GM19397 (cell line): ENCODE measurements at regions not wholly inside any gene's neighbourhood (a gene's known extent, or its start where the extent isn't known, plus 50 kb on each side); places are given as distances from the start of the nearest gene placed in this dataset.

Source experiments
- ATAC-seq: cut with Tn5 transposase; IDR thresholded peaks from one replicate; pipeline ENCODE4 v1.9.1; 2021; ENCODE audit warnings: mild to moderate bottlenecking, moderate library complexity; ENCODE audit not compliant: unreplicated experiment

DNA sequence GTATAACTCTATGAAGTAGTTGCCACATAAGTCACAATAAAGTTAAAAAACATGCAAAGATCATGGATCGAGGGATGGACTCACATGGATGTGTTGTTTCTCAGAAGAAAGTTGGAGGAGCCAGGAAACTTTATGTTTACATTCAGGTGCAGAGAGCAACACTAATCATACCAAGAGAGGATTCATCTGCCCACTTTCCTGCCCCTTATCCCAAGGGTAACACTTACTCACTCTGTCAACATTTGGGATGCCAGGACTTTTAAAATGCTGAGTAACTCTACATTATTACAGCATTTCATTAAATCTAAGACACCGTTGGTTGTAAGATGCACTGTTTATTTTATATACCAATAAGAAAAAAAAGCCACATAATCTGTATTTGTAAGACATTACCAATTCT, 170.4 kb downstream of the KCNE4 start:
- ATAC-seq = no peak

DNA sequence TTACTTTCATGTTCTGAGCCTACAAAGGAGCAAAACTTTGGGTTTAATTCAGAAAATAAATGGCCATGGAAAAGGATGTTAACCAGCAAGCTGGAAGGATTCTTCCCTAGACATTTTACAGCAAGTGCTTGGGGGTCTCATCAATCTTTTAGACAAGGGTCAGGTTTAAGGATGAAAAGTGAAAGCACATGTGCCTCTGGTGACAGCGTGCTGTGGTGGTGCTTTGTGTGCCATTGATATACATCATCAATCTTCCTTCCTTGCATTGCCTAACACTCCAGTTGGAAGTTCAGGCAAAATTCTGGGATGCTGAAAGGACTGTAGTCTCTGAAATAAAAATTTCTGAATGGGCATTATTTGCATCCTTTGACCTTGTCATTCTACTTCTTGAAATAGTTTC, 171.2 kb downstream of the KCNE4 start:
- no peak for ATAC-seq

DNA sequence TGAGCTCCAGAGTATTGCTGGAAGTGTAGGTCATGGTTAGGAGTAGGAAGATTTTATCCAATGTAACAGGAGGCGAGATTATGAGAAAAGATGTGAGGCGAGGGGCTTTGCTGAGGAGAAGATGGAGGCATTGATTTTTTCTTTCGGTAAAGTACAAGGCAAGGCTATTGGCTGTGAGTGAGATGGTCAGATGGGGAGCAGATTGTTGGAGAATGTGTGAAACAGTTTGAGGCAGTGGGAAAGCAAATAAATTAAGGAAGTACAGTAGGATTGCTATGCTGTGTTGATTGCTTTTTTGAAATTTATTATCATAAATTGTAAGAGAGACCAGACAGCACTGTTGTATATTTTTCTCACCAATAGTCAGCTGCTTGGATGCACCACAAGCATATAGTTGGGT, 173.3 kb downstream of the KCNE4 start:
- no peak for ATAC-seq

DNA sequence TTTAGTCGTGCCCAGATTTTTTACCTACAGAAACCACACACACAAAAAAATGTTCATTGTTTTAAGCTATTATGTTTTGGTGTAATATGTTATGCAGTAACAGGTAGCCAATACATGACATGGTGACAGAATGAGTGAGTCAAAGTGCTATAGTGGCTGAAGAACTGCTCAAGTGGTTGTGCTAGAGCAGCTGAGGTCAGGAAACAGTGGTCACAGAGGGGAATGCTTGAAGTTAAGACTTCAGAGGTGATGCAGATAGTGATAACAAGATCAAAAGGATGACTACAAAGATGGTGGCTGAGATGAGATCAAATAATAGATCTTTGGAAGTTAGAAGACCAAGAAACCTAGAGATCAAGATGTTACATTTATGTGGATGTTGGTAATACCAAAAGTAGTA, 174.3 kb downstream of the KCNE4 start:
- ATAC-seq = no peak

DNA sequence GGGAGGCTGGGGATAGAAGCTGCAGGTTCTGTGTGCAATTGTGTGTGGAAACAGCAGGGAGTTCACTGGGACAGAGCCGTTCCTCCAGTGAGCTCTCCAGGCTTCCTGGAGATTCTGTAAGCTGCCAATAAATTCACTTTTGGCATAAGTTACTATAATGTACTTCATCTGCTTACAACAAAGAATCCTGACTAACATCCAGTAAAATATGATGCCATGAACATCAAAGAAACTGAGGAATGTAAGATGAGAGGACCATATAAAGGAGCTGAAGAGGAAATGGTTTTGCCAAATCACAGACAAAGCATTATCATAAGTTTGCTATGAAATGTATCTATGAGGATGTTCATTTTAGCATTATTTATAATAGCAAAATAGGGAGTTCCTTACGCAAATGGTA, 175.3 kb downstream of the KCNE4 start:
- ATAC-seq = no peak

DNA sequence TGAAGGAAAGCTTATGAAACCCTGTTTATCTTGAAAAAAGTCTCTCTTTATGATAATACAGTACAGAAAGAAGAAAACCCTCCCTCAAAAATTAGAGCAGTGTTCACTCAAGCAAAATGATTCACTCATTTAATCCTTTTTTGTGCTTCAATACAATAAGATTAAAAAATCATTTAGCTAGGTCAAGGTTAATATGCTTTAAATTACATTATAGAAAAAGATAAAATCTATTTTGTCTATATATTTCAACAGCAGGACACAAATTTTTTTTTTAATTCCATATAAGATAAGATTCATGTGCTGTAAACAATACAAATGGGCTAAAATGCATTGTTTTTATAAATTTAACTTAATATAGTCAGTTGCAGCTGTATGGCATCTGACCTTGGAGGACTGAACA, 176.9 kb downstream of the KCNE4 start:
- ATAC-seq = no peak

DNA sequence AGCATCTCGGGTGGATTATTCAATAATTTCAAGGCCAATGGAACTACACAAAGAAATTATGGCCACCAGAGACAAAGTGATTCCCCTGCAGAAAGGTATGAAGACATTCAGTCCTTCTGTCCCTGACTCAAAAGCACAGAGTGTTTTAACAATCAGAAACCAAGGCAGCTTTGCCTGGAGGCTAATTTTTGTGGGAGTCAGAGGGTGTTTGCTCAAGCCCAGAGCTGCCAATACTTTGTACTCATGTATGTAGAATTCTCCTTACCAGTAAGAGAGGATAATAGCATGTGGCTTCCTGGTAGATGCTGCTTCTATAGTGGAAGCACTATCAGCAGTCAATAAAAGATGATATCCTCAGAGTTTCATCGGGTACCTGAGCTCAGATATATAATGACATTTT, 178.4 kb downstream of the KCNE4 start:
- no peak for ATAC-seq

DNA sequence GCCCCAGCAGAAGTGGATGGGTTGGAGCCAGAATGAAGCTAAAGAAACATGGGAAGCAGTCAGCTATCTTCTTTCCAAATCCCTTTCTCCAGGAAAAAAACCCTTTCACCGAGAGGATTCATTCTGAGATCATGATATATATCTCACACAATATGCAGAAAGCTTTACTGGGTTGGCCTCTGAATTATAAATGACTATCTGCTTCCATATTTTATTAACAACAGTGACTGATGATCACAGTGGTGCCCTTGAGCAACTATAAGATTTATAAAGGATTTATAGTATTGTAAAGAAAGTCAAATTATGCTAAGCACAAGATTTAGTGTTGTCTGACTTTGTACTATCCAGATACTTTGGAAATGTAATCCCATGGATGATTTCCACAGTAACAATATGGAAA, 180.3 kb downstream of the KCNE4 start:
- ATAC-seq = no peak

DNA sequence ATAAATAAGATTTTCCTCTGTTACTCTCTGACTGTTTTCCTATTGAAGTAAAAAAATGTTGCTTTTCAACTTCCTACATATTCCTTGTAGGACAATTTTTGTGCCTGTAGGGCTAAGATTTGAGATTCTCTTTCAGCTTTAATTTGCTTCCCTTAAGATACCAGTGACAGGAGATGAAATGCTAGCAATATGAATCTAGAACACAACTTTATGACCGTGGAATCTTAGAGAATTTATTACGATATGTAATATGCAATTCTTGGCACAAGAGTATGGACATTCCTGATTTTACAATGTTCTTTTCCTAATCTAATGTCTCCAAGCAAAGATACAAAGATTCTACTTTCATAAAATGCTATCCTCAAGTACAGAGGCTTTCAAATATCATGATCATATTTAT, 180.9 kb downstream of the KCNE4 start:
- ATAC-seq = no peak

DNA sequence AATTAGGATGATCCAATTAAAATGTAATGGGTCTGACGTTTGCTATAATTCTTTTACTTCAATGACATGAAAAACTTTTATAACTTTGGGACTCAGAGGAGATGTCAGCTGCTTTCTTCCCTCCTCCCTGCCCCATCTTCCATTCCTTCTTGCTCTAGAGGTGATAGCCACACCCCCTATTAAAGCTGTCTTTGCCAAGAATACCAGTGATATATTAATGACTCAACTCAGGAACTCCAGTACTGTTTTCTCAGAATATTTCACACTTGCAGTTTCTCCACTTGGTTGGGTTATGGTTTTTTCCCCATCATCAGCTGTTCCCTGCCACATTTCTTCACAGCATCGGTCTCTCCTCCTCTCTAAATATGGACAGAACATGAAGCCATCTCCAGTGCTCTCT, 184.0 kb downstream of the KCNE4 start:
- no peak for ATAC-seq

DNA sequence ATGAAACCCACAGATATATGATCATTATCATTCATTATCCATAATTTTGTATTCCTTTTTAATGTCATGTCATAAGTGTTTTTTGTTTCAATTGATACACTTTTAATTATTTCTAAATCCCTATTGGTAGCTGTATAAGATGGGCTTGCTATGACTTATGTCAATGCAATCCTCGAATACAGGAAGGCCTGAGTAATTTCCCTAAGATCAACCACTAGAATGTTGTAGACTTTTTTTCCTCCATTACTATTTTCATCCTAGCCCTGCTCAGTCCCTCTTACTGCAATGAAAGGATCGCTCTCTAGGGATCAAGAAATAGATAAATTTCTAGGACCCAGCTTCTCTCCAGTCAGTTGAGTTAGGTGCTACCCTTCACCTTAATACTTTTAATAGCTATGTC, 186.3 kb downstream of the KCNE4 start:
- ATAC-seq = no peak

DNA sequence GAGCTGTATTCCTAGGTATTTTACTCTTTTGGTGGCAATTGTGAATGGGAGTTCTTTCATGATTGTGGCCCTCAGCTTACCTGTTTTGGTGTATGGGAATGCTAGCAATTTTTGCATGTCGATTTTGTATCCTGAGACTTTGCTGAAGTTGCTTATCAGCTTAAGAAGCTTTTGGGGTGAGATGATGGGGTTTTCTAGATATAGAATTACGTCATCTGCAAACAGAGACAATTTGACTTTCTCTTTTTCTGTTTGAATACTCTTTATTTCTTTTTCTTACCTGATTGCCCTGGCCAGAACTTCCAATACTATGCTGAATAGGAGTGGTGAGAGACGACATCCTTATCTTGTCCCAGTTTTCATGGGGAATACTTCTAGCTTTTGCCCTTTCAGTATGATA, 191.2 kb downstream of the KCNE4 start:
- ATAC-seq = no peak

DNA sequence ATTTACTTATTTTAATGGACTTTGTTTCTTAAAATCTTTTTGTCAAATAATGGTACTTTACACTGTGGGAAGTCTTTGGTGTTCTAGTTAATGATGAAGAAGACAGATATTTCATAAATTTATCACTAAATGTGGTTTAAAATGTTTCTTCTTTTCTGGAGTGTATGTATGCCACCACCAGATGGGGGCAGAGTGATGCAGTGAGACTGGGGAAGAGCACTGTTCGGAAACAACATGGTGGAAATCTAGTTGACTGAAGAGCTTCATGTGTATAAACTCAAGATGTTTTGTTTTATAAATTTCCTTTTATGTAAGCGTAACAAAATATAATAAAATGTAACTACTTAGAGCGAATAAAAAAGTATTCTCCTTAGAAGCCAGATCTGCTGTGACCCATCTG, 195.1 kb downstream of the KCNE4 start:
- ATAC-seq = no peak

DNA sequence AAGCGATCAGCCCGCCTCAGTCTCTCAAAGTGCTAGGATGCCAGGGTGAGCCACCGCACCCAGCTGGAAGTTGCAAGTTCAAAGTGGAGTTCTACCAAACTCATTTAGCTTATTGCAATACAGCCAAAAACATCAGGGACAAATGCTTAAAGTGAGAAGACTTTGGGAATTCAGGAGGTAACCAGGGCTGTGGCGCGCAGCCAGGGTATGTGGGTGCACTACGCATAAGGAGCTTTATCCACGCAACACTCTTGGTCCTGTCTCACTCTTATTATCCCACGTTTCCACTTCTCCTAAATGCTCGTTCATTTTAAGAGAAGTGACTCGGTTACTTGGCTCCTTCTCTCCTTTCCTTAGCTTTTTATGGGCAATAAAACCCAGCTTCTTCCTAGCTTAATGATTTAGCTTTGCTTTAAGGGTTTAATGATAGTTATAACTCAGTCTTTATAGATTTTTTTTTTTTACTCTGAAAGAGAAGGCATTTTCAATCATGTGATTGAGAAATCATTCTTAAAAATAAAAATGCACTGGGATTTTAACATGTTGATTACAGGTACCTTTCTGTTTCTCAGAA, 199.8 kb downstream of the KCNE4 start:
- no peak for ATAC-seq

DNA sequence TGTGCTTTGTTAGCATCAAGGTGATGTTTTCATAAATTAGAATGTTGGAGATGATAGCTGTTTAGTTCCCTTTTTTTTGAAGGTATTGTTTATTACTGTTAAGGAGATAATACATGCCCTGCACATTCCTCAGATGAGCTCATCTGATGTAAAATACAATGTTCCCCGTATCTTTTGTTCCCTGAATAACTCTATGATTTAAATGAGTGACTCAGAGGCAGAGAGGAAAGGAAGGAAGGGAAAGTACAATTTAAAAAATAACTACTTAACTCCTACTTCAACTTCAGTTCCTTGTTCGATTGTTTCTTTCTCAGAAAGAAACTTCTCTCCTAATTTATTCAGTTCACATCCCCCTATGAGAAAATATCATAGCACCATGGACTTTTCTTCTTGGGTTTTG, 208.7 kb downstream of the KCNE4 start:
- no peak for ATAC-seq

DNA sequence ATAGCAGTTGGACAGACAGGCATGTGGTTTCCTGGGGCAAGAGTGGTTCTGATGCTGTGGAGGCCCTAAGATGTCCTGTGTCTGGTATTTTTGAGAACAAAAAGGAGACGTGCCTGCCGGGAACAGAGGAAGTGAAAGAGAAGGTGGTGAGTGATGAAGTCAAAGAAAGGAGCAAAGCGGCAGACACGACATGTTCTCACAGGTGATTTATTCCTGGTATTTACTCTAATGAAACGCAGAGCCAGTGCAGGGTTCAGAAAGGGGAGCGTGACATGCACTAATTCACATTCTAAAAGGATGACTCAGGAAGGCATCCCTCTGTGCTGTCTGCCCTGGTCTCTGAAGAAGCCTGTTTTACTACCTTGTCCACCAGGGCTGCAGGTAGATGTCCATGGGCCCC, 211.0 kb downstream of the KCNE4 start:
- no peak for ATAC-seq

DNA sequence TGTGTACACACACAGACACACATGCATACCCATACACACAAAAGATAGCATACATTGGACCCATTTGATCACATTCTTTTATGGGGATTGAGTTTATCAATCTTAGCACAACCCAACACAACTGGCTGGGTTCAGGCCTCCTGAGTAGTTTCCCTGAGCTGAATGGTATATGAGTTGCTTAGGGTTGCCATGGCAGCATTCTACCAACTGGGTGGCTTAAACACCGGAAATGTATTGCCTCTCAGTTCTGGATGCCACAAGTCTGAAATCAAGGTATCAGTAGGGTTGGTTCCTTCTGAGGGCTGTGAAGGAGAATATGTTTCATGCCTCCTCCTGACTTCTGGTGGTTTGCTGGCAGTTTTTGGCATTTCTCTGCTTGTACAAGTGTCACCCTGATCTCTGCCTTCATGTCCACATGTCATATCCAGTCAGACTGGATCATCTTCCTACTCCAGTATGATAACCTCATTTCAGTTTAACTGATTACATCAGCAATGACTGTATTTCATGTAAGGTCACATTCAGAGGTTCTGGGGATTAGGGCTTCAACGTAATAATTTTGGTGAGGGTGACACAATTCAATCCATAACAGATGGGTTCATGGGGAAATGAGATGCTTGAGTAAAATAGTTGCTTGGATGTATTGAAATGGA, 212.7 kb downstream of the KCNE4 start:
- no peak for ATAC-seq

DNA sequence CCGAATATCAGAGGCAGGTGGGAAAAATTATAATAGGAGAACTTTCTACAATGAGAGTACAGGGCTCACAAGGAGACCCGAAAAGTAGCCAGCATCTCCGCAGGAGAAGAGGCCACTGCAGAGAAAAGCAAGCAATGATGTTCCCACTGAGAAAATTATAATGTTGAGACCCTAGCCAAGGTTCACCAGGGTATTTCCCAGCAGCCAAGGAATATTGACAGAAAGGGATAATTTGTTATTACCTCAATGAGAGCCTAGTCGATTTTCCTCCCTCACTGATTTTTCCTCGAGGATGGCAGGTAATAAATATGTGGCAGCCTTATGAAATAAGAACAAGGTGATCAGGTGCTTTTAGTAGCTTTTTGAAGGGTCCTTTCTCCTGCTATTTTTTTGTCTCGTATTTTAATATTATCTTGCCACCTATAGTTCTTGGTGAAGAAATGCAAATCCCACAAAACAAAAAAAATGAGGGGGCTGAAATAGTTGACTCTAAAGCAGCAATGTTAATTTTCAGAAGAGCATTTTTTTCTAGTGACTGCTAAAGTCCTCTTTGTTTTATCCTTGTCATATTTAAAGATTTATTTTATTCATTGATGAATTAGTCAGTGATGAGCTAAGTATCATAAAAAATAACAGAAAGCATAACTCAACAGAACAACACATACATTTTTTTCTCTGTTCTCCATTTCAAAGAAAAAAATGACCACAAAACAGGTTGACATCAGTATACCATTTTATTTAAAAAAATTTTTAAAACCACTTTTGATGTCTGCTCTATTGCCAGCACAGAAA, 215.4 kb downstream of the KCNE4 start:
- no peak for ATAC-seq

DNA sequence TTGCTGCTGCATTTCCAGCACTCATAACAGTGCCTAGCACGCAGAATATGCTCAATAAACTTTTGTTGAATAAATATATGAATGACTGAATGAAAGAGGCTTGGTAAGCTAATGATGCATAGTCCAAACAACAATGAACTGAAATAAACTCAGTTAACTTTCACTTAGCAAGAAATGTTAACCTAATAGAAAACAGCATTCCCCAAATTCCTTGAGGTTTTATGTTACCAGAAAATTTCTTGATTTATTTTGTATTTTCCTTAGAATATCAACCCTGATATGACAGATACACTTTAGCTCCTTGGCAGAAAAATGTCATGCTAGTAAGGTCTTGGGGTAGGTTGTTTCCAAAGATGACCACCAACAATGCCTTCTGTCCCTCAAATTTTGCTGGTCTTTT, 217.4 kb downstream of the KCNE4 start:
- no peak for ATAC-seq

DNA sequence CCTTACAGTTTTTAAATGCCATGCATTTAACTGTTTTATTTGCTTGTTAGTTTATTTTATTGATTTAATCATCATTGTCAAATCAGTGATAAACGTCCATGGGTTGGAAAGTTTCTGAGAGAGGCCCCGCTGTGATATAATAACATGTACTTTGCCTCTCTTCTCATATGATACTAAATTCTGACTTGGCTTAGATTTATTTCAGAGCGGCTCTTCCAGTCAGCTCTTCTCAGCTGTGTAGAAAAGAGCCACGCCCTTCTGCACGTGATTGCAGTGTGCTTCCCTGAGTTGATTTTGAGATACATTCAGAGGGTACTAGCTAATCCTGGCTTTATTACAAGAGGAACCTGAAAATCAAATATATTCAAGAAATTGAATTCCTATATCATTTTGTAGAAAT, 218.6 kb downstream of the KCNE4 start:
- no peak for ATAC-seq

DNA sequence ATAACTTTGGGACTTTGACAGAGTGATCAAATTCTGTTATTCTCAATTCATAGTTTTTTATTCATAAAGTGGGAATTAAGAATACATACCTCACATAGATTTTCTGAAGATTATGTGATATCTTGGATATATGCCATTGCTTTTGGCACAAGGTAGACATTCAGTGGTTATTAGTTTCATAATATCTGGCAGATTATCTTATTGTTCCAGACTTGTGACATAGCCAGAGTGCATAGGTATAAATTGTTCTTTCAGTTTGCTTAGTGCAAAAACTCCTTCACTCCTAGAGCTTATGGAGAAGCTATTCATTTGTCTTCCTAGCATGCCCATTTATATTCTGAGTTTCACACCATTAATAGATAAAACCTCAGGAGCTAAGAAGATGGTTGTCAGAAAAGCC, 222.0 kb downstream of the KCNE4 start:
- no peak for ATAC-seq

DNA sequence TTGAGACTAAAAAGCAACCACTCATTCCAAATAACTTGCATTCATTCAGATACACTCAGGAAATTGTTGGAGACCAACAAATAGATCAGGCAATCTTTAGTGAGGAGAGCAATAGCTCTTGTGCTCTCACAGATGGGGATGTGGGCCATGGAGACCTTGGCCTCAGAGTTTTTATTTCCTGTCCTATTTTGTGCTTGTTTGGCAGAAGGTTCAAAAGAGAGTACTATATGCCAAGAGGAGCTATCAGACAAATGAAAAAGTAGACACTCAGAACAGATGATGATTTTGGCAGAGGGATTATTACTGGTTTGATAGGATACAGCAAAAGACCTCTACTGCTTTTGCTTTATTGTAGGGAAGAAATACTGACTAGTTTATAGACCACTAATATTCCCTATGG, 230.2 kb downstream of the KCNE4 start:
- no peak for ATAC-seq

DNA sequence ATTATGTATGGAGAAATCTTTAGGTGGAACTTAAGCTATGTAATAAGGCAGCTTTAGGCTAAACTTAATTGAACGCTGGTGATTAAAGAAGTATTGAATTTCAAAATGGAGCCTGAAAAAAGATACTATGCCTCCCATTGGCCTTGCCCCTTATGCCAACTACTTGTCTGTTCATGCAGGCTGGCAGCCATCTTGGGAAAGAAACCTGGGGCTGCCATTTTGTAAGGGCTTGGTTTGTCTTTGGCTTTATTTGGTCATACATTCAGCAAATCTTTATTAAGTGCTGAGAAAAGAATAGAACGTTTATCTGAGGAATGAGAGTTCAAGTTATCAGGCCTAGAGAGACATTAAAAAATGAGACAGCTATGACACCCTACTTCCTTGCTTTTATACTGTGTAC, 231.3 kb downstream of the KCNE4 start:
- ATAC-seq = no peak
